Ovary (tissue), 7 donors: ENCODE measurements at regions not wholly inside any gene's neighbourhood (a gene's known extent, or its start where the extent isn't known, plus 50 kb on each side); places are given as distances from the start of the nearest gene placed in this dataset.

Source experiments
- DNase-seq, 5 donors: peaks; one replicate each; pipeline ENCODE4 v3.0.0-alpha.2; 2019 to 2020
- H3K27ac ChIP-seq, 2 donors: fragments of 200-600 bp; one replicate each; pipeline versions ENCODE4 v1.5.1 to v1.8.0; 2019 to 2022
- H3K27me3 ChIP-seq: fragments of 200-600 bp; one replicate; pipeline ENCODE4 v1.8.0; 2022
- H3K36me3 ChIP-seq: fragments of 200-600 bp; sonication (generic); one replicate; pipeline ENCODE4 v1.5.1; 2019
- H3K4me1 ChIP-seq: one replicate; pipeline ENCODE4 v1.8.1; 2013; ENCODE audit warnings: mild to moderate bottlenecking, moderate library complexity; ENCODE audit not compliant: insufficient read depth
- H3K4me3 ChIP-seq: fragments of 200-600 bp; sonication (generic); one replicate; pipeline ENCODE4 v1.5.1; 2017
- H3K9me3 ChIP-seq, 2 donors: fragments of 200-600 bp in 1 of 2; sonication (generic) in 1 of 2; one replicate each; pipeline versions ENCODE4 v1.5.1 to v1.8.1; 2013 to 2019; ENCODE audit warnings: mild to moderate bottlenecking in 1 of 2, moderate library complexity in 1 of 2
- EP300 ChIP-seq: sonication (generic); formaldehyde crosslinking; IDR thresholded peaks from one replicate; pipeline ENCODE4 v1.6.1; 2017; ENCODE audit warnings: antibody characterized with exemption
- POLR2A ChIP-seq: fragments of 450-650 bp; IDR thresholded peaks from one replicate; pipeline ENCODE4 v1.6.1; 2017; ENCODE audit warnings: antibody characterized with exemption, mild to moderate bottlenecking, moderate library complexity
- WGBS, 3 donors: extraction: QIAGEN DNeasy Blood & Tissue Kit in 1 of 3; methylation state at CpG; one replicate each; pipeline versions ENCODE4 v1.1.5 to v1.1.7; 2013 to 2017; 5-methylcytosine and 5-hydroxymethylcytosine counted together
- intact Hi-C, 4 donors: fragments of 100-400 bp; cut with DNase I; formaldehyde crosslinking; loops; one replicate each; pipeline versions ENCODE4 v1.11.0 to v1.15.1; 2022 to 2023
- TF ChIP-seq, protein P1 (sequence below), 3 donors: fragments of 450-650 bp in 2 of 3; fragments of 200-600 bp in 1 of 3; IDR thresholded peaks; one replicate each; pipeline versions ENCODE4 v1.5.1 to v1.8.0; 2016 to 2022; ENCODE audit warnings: antibody characterized with exemption in 3 of 3, mild to moderate bottlenecking in 1 of 3
- donor health status: DM: no; HTN: no; CAD: no; lungs with moderate emphysema.
- donor health status: DM: no; HTN: no; CAD: no.
- donor health status: Bipolar disorder and iron deficiency.
- donor health status: DM: no; HTN: no; CAD: no.
- donor health status: DM: yes; HTN: yes; CAD: no.

DNA sequence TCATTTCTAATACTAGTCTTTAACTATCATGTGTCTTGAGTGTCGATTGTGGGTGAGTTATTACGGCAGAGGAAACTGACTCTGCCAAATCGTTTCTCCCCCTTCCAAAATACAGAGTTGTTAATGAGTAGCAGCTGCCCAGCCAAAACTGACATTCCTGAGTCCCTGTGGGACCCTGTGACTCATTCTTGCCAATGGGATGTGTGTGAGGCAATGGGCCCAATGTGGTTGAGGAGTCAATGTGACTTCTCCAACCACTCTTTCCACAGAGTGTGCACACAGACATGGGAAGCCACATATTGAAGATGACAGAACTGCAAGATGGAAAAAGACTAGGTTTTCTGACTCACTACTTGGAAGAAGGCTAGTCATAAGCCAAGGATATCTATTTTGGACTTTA is 434.7 kb downstream of the DTWD2 start:
- Histone ChIP-seq H3K27ac (no peak overlapping the region), H3K9me3 (no peaks in the 10 kb centered on the region), H3K27me3 (no peaks in the 10 kb centered on the region), H3K4me1 (no peaks in the 10 kb centered on the region), H3K36me3 (no peaks in the 10 kb centered on the region), H3K4me3 (no peak overlapping the region)
- 67 to 78% (median 72%) methylated on average over 3 of the region's 3 CpGs for WGBS, 3 donors
- DNase-seq, result peak in 1 of 5 donors; percentile 15
- TF ChIP-seq EP300 (no peak), POLR2A (no peak)
- TF ChIP-seq, protein P1, sequence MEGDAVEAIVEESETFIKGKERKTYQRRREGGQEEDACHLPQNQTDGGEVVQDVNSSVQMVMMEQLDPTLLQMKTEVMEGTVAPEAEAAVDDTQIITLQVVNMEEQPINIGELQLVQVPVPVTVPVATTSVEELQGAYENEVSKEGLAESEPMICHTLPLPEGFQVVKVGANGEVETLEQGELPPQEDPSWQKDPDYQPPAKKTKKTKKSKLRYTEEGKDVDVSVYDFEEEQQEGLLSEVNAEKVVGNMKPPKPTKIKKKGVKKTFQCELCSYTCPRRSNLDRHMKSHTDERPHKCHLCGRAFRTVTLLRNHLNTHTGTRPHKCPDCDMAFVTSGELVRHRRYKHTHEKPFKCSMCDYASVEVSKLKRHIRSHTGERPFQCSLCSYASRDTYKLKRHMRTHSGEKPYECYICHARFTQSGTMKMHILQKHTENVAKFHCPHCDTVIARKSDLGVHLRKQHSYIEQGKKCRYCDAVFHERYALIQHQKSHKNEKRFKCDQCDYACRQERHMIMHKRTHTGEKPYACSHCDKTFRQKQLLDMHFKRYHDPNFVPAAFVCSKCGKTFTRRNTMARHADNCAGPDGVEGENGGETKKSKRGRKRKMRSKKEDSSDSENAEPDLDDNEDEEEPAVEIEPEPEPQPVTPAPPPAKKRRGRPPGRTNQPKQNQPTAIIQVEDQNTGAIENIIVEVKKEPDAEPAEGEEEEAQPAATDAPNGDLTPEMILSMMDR (IDR thresholded peaks at IDR 0.05), result no peak
- intact Hi-C loops, result no loop called here

DNA sequence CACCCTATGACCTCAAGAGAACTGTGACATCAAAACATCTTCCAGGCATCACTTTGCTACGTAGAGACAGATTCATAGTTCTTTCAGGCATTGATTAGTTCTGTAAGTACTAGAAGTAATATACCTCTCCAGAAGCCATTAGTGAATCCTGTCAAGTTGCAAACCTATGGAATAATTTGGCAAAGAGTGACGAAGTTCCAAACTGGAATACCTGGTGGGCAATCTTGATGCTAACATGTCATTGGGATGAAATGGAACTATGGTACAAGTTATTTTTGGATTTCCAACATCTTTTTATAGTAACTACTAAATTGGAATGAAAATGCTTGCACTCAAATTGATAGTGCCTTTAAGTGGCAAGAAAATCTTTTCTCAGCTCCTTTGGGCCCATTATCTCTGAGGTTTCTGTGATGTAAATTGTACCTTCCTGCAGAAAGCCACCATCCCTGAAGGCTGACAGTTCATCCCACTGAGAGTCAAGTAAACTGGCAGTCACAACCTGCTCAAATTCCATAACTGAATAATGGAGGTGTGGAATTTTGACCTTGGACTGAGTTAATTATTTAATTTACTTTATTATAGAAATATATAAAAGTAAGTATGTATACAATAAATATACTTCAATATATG is 435.5 kb downstream of the DTWD2 start:
- no peak overlapping the region for H3K4me3 ChIP-seq
- no peak for TF ChIP-seq POLR2A
- TF ChIP-seq, protein P1 (IDR thresholded peaks at IDR 0.05), result no peak
- no peak for TF ChIP-seq EP300
- DNase-seq, result no peak
- H3K27ac ChIP-seq, result no peak overlapping the region
- no peaks in the 10 kb centered on the region for H3K36me3 ChIP-seq
- no peaks in the 10 kb centered on the region for H3K27me3 ChIP-seq
- intact Hi-C loops, result no loop called here
- no peaks in the 10 kb centered on the region for H3K9me3 ChIP-seq
- no peaks in the 10 kb centered on the region for H3K4me1 ChIP-seq
- 93 to 97% (median 95%) methylated on average over 2 of the region's 2 CpGs for WGBS, 3 donors

DNA sequence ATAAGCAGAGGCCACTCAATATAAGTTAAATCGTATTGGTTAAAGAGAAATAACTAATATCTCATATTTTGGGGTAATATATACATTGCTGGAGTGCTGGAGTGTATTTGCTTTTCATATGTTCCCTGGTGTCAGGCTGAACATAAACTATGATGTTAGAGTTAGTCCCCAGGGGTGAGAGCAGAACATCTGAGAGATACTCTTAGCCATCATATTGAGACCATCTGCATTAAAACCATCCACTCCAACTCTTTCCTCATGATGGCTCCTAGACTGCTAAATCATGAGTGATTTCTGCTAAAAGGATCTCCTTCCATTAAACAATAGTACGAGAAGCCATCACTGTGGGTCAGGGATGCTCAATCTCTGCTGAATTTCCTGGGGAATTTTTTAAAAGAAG is 436.2 kb downstream of the DTWD2 start:
- intact Hi-C loops, result no loop called here
- TF ChIP-seq, protein P1 (IDR thresholded peaks at IDR 0.05), result no peak
- TF ChIP-seq EP300 (no peak), POLR2A (no peak)
- WGBS, 3 donors, result 82 to 88% (median 86%) methylated on average over 2 of the region's 2 CpGs

DNA sequence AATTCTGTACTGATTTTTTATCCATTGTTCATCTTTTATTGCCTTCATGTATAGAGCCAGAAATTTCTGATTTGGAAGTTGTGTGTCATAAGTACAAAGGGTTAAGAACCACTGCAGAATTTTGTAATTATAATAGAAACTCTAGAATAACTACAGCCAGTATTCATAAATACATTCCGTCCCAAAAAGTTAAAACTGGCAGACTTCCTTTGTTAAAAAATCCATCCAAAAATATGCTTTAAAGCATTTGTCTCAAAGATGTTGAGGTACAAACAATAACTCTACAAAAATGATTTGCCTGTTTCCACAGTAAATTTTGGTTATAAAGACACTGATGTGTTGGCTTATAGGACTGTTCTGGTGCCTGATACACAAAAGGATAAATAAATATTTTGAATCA is 436.6 kb downstream of the DTWD2 start:
- 1 to 6% (median 5%) methylated on average over 1 of the region's 1 CpG for WGBS, 3 donors
- Histone ChIP-seq H3K4me1 (no peaks in the 10 kb centered on the region), H3K36me3 (no peaks in the 10 kb centered on the region), H3K9me3 (no peaks in the 10 kb centered on the region), H3K27me3 (no peaks in the 10 kb centered on the region), H3K27ac (no peak overlapping the region), H3K4me3 (no peak overlapping the region)
- TF ChIP-seq POLR2A (no peak), EP300 (no peak)
- TF ChIP-seq, protein P1 (IDR thresholded peaks at IDR 0.05), result no peak
- intact Hi-C loops, result no loop called here
- DNase-seq, result no peak

More for the DNA sequence above, 436.2 kb downstream of the DTWD2 start:
- DNase-seq, result no peak
- Histone ChIP-seq H3K36me3 (no peaks in the 10 kb centered on the region), H3K9me3 (no peaks in the 10 kb centered on the region), H3K27ac (no peak overlapping the region), H3K4me3 (no peak overlapping the region), H3K27me3 (no peaks in the 10 kb centered on the region), H3K4me1 (no peaks in the 10 kb centered on the region)
